HG02642 (cell line): ENCODE measurements at regions not wholly inside any gene's neighbourhood (a gene's known extent, or its start where the extent isn't known, plus 50 kb on each side); places are given as distances from the start of the nearest gene placed in this dataset.
"Not testable (repeated sequence)": the region's sequence is repeated elsewhere in the genome, so short reads cannot be mapped to it uniquely, and the experiment has no call there.

ENCODE experiments used
- ATAC-seq: cut with Tn5 transposase; IDR thresholded peaks from one replicate; pipeline ENCODE4 v1.9.1; 2021; ENCODE audit warnings: mild to moderate bottlenecking; ENCODE audit not compliant: unreplicated experiment, poor library complexity

DNA sequence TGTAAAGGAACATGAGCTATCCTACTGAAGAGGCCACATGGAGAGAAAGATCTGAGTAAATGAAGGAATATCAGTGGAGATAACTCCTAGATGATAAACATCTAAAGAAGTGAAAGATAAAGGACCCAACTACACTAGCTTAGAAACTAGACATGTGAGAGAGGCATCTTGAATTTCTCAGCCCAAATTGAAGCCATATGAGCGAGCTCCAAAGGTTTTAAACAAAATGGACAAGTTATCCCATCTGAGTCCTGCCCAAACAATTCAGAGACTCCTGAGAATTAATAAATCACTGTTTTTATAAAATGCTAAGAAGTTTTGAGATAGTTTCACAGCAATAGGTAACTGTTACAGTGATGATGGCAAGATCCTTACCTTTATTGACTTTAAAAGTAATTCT, 438.9 kb downstream of the NAV3 start:
- ATAC-seq = no peak

DNA sequence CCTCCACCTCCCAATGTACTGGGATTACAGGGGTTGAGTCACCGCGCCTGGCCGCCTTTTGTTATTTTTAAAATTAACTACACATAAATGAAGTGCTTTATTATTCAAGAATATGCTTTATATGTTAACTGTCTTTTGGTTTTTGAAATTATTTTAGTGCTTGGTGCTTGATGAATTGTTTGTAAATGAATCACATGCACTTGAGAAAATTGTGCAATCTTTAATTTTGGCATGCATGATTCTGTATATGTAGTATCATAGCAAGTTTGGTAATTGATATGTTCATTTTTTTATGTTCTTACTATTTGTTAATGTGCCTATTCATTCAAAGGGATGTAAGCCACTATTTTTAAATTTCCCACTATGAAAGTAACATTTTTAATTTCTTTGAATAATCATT, 440.9 kb downstream of the NAV3 start:
- no peak for ATAC-seq

DNA sequence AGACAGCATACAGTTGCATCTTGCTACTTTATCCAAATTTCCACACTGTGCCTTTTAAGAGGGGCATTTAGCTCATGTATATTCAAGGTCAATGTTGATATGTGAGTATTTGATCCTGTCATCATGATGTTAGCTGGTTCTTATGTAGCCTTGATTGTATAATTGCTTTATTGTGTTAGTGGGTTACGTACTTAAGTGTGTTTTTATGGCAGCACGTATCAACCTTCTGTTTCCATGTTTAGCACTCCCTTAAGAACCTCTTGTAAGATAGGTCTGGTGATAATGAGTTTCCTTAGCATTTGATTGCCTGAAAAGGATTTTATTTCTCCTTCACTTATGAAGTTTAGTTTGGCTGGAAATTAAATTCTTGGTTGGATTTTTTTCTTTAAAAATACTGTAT, 445.2 kb downstream of the NAV3 start:
- ATAC-seq = no peak

DNA sequence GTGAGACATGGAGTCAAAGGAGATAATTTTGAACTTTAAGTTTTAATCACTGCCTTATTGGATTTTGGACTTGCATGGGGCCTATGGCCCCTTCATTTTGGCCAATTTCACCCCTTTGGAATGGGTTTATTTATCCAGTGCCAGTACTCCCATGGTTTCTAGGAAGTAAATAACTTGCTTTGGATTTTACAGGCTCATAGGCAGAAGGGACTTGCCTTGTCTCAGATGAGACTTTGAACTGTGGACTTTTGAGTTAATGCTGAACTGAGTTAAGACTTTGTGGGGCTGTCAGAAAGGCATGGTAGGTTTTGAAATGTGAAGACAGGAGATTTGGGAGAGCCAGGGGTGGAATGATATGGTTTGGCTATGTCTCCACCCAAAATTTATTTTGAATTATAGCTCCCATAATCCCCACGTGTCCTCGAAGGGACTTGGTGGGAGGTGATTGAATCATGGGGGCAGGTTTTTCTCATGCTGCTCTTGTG, 448.1 kb downstream of the NAV3 start:
- ATAC-seq = no peak

DNA sequence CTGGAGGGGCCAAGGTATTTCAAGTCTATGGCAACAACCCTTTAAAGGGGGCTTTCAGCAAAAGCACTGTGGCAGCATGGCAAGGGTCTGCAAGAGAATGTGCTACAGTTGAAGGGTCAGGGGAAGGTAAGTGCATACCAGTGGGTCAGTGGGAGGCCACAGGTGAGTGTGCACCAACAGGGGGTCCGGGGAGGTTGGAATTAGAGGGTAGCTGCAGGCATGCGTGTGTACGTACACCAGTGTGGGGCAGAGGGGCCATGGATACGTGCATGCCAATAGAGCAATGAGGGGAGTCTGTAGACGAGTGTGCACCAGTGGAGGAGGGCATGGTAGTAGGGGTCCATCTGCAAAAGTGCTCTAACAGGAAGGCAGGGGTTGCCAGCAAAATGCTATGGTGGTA, 448.9 kb downstream of the NAV3 start:
- ATAC-seq = no peak

DNA sequence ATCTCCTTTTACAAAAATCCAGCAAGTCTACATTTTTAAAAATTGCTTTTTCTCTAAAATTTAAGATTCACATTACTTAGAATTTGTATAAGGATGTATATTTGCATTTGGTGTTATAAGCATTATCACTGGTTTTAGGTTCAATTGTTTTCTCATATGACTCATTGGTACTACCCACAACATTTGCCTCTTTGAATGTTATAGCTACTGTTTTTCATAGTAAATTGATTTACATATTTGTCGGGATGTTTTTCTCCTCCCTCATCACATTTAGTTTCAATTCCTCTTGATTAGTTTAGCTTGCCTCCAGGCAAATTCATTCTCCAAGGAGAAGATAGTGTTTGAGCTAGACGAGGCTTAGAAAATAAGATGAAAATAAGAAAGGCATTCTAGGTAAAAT, 450.4 kb downstream of the NAV3 start:
- ATAC-seq = not testable (repeated sequence)

DNA sequence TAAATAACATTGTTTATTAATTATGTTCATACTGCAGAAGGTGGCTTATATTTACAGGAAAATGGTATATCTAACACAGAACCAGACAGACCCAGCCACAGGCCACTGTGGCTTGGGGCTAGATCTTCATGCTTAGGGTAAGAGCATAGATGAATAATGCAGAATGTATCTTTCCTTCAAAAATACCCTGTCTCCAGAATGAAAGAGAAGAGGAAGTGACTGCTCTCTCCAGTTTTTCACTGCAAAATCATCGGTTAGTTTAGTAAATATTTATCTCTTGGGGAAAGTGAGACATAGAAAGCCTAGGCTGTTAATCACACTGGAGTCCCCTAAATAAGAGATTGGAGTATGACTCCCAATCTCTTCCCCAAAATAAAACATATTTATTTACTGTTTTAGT, 453.7 kb downstream of the NAV3 start:
- no peak for ATAC-seq

DNA sequence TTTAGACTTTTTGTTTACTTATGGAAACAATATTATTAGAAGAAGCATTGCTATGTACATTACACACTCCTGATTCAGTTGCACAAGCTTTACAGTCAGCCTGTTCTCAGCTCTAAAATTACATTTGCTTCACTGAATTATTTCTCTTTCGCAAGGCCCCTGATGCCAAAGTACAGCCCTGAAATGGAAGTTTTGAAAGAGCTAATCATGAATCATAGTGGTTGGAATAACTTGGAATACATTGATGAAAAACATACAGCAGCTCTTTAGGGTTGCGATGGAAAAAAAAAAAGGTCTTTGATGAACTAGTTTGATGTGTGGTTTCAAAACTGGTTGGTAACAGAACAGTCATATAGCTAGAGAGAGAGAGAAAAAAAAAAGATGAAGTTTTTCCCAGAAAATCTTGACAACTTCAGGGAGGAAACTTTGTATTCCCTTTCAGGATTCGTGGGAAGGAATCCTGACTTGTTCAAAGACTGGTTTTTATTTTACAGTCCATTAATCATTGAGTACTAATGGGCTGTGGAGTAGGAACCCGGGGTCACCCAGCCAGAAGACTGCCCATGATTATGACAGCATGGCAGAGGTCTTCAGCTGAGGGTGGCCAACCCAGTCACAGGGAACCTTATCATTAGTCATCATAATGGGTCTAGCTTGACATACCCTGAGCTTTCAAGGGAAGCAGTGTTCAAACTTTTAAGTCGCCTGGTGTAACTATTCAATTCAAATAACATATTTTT, 460.1 kb downstream of the NAV3 start:
- no peak for ATAC-seq

DNA sequence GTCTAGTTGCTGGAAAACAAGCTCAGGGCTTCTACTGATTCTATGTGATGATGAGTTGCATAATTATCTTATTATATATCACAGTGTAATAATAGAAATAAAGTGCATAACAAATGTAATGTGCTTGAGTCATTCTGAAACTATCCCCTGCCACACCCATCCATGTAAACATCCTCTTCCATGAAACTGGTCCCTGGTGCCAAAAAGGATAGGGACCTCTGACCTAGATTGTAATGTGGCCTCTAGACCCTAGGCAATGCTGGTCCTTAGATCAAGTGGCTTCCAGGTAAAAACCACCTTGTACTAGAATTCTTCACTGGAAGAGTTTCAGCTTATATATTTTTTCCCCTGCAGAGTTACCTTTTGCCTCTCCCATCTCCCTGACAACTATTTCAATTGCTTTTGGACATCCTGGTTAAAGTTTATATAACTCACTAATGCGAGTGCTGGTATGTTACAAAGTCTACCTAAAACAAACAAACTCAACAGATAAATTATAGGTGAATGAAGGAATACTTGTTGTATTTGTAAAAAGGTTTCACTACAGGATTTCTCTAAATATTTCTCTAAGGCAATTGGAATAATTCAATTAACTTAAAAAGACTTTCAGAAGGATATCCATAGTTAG, 462.5 kb downstream of the NAV3 start:
- no peak for ATAC-seq

DNA sequence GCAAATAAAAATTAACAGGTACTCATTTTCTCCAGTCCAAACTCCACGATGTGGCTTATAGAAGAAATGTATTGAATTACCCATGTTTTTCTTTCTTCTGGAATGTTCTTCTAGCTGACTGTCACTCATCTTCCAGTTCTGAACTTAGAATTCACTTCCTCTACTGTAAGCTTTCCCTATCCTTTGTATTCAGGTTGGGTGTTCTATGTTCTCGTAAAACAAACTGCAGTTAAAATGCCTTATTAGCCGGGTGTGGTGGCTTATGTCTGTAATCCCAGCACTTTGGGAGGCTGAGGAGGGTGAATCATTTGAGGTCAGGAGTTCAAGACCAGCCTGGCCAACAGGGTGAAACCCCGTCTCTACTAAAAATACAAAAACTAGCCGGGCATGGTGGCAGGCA, 470.6 kb downstream of the NAV3 start:
- not testable (repeated sequence) for ATAC-seq

DNA sequence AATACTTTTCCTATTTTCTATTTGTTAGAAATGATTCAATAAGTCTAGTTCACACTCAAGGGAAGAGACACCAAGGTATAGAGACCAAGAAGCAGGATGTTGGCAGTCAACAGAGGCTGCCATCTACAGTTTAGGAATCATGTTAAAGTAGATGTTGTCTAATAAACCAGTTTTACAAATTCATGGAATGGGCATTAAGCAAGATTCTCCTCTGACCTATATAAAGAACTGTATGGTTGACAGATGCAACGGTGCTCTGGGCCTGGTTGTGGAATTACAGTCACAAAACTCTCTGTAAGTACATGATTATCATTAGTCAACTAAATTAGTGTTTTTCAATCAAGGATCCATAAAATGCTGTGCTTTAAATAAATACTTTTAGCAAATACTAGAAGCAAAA, 475.1 kb downstream of the NAV3 start:
- ATAC-seq = no peak

DNA sequence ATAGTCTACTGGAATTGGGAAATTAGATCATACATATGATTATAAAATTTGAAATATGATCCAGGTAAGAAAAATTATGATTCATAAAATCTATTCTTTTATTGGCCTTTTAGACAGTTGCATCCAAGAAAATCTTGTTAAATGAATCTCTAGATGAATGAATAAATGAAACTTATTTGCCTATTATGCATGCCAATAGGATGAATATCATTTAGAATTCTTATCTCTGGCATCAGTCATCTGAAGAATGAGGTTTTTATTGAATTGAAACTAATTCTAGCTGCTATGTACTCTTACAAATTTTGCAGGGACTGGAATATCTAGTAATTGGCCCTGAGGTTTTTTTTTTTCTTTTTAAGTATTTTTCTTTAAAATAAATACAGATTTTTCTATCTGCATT, 475.5 kb downstream of the NAV3 start:
- ATAC-seq = no peak

DNA sequence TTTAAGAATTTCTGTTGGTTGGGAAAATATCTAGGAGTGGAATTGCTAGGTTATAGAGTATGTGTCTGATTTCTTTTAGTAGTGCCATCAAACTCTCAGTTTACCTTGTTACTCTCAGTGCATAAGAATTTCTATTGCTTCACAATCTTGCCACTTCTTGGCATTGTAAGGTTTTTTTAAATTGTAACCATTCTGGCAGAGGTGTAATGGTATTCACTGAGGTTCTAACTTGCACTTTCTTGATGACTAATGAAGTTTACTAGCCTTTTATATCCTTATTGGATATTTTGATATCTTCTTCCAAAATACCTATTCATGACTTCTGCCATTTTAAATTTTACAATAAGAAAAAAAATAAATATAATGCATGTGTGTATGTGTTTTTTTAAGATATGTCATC, 478.0 kb downstream of the NAV3 start:
- ATAC-seq = no peak

DNA sequence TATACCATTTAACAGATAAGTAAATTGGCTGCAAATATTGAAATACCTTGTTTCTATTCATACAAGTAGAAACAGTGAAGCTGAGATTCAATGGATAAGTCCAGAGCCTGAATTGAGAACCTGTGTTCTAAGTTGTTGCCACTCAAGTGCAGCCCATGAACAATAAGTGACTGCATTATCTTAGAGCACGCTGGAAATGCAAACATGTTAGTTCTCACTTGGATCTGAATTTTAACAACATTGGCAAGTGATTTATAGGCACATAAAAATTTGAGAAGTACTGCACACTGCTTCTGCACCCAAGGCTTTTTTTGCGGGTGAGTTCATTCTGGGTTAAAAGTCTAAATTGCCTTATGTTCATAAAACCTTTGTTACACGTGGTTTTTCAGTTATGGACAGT, 484.3 kb downstream of the NAV3 start:
- ATAC-seq = no peak

DNA sequence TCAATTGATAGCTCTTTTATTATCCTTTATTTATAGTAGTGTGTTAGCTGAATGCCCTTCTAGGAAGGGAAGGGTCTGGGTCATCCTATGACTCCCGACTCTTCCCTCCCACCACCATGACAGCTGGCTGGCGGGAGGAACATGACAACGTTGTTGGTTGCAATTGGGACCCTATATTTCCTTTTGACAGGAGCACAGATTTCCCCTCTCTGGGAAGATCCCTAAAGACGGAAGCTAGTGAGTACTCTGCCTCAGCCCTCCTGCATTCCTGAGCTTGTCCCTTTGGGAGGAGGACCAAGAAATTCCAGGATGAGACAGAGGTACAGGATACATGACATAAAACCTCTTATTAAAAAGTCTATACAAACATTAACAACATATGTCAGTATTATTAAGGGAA, 485.4 kb downstream of the NAV3 start:
- ATAC-seq = no peak

DNA sequence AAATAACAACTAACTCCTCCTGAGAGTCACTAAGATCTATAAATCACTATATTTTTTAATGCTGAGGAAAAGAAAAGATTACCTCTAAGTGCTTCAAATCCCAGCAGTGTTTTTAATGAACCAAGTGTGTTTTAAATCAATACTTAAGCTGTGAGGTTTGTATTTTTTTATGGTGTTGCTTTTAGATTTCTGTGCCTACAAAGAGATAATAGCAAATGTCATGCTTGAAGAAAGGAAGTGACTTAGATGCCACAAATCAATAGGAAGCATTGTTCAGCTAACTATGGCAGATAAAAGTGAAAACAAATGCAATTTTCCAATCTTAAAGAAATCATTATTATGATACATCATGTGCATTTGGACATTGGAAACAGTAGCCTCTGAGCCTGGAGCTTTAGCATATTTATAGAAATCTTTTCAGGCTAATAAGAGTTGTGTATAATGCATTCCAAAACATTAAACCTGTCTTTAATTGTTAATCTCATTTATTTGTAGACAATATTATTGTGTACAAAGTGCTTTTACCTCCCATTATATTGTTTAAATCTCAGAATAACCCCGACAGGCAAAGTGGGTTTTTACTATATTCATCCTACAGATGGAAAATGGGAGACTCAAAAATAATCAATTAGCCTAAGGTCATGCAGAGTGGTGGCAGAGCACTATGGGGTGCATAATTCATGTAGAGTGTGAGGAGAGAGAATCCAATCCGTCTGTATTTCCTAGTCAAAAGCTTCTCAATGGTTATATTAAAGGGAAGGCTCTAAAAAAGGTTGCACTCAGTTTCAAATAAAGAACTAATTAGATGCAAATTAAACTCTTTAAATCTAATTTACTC, 486.2 kb downstream of the NAV3 start:
- ATAC-seq = no peak

DNA sequence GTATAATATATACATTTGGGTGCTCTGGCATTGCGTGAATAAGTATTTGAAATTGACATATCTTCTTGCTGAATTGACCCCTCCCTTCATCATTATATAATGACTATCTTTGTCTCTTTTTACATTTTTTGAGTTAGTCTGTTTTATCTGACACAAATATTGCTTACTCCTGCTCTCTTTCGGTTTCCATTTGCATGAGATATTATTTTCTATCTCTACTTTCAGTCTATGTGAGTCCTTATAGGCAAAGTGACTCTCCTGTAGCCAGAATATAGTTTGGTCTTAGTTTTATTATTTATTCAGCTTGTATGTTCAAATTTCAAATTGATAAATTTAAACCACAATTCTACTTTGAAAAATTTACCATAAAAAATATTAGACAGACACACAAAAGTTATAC, 491.0 kb downstream of the NAV3 start:
- no peak for ATAC-seq

DNA sequence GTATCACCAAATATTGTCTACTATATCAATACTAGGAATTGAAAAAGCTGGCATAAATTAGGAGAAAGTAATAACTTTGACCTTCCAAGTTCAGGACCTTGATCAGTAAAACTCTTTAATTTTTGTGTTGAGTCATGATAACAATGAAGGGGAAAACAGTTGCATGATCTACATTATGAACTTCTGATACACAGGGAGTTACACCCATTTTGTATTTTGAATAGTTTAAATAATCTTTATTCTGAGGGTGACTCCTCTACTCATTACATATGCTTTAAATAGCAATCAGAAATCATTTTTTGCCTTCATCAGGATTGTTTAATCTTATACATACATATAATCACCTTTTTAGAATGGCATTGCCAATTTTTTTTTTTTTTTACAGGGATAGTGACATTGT, 492.5 kb downstream of the NAV3 start:
- ATAC-seq = no peak

DNA sequence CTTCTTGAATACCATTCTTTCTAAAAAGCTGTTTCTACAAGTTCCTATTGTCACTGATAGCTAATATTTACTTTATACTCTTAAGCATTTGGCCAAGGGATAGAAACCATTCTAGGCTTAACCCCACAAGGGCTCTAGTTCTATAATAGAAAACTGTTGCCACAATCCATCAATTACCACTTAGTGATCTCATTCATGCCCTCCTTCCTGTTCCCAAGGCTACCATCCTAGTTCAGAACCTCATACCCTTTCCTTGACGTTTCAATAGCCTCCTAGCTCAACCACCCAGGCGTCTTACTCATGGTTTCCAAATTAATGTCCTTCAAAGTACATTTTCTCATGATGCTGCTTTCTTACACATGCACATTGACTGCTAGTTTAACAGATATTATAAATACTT, 493.5 kb downstream of the NAV3 start:
- ATAC-seq = no peak

DNA sequence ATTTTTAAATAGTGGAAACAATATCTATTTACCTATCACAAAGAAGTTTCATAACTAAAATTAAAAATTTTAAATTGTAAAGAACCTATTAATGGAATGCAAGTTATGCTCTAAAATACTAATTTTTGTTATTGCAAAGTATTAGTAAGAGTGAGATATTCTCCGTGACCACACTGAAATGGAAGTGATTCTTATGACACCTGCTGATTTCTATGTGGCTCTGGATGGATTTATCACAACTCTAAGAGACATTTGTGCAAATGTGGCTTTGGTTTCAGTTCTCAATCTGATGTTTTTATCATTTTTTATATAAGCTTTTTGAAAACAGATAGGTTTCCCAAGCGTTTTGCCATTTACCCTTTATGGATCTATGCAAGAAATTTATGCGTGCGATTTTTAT, 497.8 kb downstream of the NAV3 start:
- no peak for ATAC-seq

DNA sequence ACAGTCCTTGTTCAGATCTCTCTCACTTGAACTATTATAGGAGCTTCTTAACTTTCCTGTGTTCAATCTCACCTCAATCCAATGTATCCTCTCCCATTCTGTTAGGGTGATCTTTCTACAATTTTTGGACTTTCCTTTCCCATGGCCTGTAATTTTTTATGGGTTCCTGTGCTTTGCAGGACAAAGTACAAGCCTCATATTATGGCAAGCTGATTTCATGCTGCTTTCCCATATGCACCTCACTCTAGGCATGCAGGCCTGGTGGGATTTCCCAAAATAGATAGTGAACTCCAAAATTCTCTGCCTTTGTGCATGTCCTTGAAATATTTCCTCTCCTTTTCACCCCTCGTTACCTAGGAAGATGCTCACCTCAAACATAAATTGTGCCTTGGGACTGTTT, 499.4 kb downstream of the NAV3 start:
- no peak for ATAC-seq
